ENCODE measurements at regions not wholly inside any gene's neighbourhood (a gene's known extent, or its start where the extent isn't known, plus 50 kb on each side); places are given as distances from the start of the nearest gene placed in this dataset.

- TF ChIP-seq CTCF (IDR thresholded peaks at IDR 0.05) = no peak
- no peak for TF ChIP-seq POLR2A (IDR thresholded peaks at IDR 0.05)
- TF ChIP-seq POLR2AphosphoS5 (IDR thresholded peaks at IDR 0.05) = no peak
- TF ChIP-seq EP300 (IDR thresholded peaks at IDR 0.05) = no peak
These were observed 211.3 kb upstream of the NSMCE3 start for GRCh38 chr15:29480949-29481348.

Data from upper lobe of left lung (tissue), 4 donors.